ENCODE measurements at regions not wholly inside any gene's neighbourhood (a gene's known extent, or its start where the extent isn't known, plus 50 kb on each side); places are given as distances from the start of the nearest gene placed in this dataset.

DNA sequence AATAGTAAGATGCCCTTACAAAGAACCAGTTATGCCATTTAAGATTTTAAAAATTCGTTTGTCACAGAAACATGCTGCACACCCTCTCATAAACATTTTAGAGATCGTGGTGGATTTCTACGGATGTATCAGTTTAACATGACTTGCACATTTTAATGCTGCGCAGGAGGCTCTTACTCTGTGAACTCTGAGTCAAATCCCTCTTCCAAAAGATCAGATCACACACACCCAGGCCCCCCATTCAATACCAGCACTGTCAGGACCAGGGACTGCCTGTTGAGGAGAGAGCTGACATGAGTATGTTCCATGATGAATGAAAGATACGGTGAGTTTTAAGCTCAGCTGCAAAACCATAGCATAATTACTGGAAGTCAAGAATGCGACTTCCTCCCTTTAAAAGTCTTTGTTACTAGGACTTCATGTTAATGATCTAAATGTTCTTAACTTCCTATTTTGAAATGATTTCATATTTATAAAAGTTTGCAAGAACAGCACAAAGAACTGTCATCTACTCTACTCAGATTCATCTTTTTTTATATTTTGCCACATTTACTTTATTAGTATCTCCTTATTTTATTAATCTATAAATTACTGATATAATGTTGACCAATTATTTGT, 500.2 kb downstream of the GLRX3 start:
- DNase-seq: no peak

DNA sequence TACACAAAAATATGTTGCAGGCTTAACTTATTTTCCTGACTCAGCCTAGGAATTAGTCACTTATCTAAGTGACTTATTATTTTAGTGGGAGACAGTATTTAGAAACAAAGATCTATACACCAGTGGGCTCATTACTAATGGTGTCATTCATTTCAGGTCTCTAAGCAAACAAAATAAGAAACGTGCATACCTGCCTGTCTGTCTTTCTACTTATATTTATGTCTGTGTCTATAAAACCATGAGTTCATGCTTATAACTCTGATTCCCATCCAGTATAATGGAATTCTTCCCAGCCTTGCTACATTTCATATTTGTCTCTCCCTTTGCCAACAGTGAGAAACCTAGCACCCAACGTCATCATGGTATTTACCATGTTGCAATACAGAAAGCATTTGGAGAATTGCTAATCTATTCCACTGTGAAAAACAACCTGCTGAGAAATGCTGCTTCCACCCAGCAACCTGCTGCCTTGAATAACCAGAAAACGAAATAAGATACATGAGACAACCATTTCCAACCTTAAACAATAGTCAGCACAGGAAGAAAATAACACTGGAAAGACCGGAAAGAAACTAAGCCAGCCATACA, 501.0 kb downstream of the GLRX3 start:
- DNase-seq: no peak

DNA sequence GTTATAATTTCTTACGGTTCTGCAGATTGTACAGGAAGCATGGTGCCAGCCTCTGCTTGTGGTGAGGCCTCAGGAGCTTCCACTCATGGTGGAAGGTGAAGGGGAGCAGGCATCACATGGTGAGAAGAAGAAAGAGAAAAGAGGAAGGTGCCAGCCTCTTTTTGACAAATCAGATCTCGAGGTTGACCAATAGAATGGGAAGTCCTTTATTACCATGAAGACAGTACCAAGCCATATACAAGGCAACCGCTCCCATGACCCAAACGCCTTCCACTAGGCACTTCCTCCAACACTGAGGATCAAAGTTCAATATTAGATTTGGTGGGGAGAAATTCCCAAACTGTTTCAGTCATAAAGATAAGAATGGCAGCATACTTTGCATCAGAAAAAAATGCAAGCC, 502.8 kb downstream of the GLRX3 start:
- no peak for DNase-seq

DNA sequence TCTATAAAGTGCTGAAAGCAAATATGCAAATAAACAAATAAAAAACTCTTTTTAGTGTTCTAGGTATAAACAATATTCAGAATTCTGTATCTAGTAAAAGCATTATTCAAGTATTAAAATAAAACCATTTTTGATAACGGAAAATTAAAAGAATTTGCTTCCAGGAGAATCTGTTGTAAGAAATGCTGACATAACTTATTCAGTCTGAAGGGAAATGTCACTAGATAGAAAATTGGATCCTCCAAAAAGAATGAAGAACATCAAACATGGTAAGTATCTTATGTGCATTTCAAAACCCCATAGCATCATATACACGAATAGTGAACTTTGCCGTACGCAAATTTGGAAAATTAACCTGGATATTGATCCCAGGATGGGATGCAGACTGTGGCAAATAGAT, 506.7 kb downstream of the GLRX3 start:
- no peak for DNase-seq

DNA sequence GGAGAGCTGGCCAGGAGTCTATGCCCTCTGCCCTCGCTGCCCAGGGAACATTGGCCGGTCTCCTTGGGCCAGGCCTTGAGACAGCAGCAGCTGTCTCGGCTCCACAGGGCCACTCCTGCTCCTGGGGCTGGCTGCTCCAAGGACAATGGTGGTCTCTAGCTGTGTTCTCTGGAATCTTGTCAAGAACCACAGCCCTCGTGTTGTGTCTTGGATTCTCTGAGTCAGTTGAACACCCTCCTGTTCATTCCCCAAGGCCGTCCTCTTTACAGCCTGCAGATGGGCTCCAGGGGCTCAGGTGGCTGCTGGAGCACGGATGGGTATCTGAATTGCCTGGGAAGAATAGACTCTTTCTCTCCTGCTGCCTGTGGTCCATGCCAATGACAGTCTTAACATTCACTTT, 511.1 kb downstream of the GLRX3 start:
- DNase-seq: no peak

DNA sequence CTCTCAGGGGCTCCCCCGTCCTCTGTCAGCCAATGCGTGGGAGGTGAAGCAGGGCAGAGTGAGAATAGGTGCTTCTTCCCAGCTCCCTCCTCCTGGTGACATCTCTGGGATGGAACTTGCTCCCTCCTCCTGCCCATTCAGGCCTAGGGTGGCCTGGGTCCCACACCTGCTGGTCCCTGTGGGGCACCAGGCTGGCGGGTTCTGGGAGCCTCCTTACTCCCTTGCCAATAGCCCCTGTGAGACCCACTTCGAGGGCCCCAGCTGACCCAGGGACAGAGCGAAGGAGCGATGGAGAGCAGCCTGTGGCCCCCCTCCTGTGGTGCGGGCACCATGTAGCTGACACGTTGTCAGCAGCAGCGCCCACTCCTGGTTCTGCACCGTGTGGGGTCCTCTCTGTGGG, 512.6 kb downstream of the GLRX3 start:
- DNase-seq: no peak

DNA sequence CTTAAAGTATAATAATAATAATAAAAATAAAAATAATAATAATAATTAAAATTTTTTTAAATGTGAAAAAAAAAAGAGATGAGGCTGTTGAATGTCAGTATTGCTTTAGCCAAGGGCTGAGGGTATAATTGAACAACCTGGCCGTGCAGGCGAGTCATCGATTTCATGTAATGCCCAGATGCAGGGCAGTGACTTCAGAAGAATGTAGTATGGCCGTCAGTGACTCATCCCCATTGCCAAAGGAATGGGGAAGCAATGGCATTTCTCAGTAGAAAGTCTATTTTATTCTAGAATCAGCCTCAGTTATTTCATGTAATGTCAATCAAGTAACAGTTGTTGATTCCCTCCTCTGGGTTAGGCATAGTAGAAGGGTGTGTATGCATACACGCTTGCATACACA, 516.4 kb downstream of the GLRX3 start:
- no peak for DNase-seq

DNA sequence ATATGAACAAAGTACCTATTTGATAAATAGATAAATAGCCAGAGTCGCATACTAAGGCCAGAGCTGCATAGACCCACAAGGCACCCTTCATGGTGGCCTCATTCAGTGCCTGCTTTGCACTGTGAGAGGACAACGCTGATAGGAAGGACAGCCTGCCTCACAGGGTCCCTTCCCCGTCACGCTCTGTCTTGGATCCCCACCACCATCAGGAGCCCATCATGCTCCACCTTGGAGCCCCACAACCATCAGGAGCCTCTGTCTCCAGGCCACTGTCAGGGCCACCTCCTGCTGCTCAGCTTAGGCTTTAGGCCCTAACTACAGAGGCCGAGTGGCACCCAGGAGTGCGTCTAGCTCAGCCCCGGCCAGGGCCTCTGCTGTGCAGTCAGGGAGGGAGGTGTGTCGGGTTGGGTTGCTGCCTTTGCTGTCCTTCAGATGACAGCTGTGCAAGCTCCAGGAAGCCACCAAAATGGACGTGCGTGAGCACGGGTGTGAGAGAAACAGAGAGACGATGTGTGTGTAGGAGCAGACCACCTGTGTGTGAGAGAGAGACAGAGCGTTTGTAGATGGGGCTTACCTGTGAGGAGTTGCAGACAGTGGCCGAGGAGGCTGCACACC, 516.9 kb downstream of the GLRX3 start:
- no peak for DNase-seq

DNA sequence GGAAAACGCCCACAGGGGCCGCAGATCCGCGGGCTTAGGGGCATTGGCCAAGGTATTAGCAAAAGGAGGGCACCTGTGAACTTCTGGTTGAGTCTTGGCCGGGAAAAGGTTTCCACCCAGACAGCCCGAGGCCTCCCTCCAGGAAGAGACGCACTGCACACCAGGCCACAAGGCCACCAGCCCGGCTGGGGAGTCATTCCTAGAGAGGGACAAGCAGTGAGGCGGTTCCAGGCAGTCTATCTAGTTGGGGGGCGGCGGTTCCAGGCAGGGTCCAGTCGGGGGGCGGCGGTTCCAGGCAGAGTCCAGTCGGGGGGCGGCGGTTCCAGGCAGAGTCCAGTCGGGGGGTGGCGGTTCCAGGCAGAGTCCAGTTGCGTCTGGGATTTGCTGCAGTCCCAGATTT, 518.5 kb downstream of the GLRX3 start:
- DNase-seq: no peak

DNA sequence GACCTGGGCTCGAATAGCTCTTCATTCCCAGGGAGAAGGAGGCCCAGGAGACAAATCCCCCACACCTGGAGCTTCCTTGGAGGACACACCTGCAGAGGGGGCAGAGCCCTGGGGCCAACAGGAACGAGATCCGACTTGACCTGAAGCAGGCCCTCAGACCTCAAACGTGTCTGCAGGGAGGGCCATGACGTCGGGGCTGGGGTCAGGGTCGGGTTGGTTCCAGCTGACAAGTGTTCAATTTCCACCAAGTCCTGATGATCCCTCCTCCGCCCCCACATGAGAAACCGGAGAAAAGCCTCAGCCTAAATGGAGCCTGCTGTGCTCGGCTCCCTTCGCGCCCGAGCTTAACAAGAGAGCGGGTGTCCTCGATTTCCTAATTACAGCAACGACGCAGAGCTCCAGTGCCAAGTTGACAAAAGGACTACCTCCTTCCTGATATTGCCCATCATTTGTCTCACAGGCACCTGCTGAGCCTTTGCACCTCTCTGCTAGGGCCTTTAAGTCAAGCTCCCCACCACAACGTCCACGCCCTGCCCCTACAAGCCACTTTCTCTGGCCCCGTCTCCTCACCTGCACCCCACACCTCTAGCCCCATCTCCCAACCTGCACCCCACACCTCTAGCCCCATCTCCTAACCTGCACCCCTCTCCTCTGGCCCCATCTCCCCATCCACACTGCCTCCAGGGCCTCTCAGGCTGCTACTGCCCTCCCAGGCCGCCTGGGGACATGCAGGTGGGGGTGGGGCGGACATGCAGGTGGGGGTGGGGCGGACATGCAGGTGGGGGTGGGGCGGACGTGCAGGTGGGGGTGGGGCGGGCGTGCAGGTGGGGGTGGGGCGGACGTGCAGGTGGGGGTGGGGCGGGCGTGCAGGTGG, 519.4 kb downstream of the GLRX3 start:
- no peak for DNase-seq

DNA sequence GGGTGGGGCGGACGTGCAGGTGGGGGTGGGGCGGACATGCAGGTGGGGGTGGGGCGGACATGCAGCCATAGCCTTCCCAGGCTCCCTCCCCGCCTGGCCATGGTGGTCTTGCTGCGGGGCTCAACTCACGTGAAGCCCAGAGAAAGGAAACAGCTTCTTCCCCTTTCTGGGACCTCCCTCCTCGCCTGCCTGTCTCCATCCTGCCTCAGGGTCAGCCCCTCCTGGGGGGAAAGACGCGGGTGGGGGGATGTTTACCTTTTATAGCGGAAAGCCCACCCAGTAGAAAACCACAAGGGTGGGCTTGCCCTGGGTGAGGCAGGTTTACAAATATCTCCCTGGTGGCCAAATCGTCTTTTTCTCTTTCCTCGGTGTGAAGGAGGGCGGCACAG, 520.0 kb downstream of the GLRX3 start:
- no peak for DNase-seq

DNA sequence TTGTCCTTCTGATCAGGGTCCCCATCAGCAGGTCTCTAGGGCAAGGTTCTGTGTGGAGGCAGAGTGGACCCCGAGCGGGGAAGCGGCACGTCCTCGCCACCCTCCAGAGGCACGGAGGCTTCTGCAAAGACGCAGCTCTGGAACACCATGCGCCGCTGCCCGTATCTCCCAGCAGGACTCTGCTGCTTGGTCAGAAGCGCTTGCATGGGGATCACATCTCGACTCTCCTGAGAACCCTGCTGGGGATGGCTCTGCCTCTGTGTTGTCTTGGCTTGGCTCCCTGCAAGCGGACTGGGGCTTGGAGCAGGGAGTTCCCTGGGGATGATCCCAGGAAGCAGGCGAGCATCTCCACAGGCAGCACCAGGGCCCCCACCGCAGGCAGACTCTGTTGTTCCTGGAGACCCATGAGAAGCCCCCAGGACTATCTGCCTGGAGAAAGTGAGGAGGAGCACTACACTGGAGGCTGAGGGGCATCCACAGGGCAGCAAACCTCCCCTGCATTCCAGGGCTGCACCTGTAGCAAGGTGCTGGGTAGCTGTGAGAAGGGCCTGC, 520.5 kb downstream of the GLRX3 start:
- DNase-seq: no peak

DNA sequence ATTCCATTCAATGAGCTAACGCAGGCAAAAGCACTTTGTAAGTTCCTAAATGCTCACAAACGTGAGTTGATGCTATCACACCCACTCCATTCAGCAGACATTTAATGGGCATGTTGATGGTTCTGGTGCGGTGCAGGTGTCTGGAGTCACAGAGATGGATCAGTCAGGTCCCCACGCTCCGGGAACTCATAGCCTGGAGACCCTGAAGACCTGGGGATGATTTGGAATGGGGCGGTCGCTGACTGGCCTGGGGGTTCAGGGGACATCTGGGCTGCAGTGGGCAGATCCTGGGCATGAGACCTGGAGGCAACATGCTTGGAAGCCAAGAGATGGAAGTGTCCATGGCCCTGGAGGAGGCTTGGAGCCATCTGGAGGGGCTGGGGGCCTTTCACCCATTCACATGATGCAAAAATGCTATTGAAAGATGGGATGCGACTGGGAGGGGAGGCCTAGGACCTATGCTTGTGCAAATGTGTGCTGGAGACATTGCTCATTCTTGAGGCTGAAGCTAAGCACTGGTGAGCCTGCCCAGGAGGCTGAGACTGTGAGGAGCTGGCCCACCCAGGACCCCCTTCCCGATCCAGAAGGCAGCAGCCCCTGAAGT, 522.6 kb downstream of the GLRX3 start:
- DNase-seq: no peak

DNA sequence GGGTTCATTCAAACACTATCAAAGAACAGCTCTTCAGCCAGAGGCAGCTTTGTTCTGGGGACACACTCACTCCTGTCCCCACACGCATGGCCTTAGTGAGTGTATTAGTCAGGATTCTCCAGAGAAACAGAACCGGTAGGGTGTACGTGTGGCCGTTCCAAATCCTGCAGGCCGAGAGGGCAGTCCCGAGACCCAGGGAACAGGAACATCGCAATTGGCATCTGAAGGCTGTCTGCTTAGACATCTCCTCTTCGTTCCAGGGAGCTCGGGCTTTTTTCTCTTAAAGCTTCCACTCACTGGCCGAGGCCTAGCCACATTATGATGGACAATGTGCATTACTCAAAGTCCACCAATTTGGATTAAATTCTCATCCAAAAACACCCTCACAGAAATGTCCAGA, 523.3 kb downstream of the GLRX3 start:
- DNase-seq: no peak

DNA sequence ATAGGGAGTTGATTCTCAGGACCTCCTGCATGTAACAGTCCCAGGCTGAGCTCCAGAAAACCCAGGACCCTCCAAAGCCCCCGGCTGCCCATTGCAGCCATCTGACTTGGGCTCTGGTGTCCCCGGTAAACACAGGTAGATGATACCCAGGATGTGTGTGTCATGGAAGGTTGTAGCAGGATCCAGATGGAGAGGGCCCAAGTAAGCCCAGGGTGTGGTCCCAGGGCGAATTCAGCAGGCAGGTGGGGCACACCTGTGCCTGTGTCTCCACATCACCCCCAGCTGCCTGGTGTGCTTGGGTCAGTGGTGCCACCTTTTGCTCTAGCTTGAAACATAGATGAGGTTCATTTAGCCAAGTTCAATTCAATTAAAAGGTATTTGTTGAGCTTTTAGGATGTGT, 524.1 kb downstream of the GLRX3 start:
- DNase-seq: no peak

DNA sequence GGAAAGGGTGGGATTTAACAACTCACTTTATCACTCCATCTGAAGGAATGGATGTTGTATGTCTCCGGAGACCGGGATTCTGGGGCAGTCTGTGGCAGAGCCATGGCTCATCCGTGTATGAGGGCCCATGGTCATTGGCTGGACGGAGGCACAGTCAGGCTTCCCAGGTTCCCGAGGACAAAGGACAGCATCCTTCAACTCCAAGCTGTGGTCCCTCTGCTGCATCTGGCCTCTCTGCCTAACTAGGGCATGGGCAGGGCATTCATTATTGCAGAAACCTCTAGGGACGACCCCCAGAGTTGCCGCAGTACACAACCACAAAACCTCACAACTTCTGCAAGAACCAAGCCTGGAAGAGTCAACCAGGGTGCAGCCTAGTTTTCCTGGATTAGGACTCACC, 525.2 kb downstream of the GLRX3 start:
- DNase-seq: no peak

DNA sequence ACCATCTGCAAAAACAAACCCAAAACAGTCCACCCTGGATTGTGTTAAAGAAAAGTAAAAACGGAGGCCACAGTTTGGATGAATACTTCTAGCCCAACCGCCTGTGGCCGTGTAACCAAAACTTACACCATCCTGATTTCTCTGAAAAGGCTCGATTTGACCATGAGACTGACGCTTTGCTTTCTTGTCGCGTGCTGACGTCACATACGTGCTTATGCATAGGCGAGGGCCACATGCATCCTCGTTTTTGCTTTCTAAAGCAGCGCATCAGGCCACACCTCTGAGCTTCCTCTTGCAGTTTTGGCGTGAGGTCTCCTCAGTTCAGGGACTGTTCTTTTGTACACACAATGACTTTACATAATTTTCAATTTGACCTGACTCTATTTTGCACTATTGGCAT, 526.6 kb downstream of the GLRX3 start:
- no peak for DNase-seq

DNA sequence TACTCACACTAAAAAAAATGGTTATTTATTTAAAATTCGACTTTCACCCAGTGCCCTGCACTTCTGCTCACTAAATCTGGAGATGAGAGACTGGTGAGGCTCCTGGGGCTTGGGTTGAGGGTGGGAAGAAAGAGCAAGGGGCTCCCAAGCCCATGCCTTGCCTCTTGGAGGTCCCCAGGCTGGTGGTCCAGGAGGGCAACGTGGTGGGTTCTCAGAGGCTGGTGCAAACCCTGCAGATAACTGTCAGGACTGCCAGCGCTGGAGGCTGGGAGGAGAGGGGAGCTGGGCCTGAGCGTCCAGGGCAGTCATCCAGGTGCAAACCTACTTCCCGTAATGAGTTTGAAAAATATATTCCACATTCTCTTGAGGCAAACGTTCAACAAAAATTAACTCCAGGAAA, 528.3 kb downstream of the GLRX3 start:
- no peak for DNase-seq

DNA sequence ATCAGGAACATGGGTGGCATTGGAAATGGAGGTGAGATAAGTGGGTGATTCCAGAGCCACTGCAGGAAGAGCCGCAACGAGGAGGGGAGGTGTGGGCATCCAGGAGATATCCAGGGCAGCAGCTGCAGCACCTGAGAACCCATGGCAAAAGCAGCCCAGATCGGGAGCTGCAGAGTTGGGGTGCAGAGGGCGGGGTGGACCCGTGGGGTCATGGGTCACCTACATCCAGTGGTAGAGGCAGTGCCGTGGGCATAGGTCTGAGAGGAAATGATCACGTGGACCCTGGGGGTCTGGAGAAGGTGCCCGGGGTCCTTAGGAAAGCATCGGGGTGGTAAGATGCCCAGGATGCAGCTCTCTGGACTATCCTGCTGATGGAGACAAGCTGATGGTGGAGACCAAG, 530.0 kb downstream of the GLRX3 start:
- DNase-seq: no peak

DNA sequence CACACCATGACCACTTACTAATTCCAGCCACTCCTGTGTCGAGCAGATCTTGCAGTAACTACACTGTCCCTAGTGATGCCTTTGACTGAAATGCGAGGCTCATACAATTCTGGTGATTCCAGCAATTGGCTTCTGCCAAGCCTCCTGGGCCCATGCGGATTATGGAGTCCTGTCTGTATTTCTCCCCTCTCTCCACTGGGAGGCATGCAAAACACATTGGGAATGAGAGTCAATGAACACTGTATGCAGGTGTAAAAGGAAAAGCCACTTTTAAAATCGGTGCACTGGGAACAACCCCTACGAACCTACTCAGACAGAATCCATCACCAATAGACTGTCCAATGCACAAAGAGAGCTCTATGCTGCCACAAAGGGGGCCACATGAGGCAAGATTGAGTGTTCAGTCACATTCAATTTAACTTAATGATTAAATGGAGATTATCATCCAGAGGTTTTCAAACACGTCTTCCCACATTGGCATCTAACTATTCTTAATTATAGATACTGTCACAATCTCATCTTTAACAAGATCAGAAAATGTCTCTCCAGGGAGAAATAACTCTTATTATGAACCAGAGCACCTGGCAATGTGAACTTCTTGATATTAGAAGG, 550.6 kb downstream of the GLRX3 start:
- DNase-seq: no peak

DNA sequence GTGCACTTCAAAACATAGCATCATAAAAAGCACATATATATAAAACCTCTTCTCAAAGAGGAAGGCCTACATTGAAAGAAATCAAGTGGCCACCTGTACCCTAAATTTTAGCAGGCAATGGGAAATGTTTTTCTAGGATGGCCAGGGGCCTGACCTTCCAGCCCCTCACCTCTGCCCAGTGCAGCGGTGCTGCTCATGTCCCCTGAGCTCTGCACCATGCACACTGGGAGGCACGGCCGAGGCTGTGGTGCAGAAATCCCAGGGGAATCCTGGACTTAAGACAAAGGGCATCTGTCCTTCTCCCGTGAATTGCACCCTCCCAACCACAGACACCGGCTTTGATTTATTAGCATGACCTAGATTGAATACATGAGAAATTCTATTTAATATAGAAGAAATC, 551.4 kb downstream of the GLRX3 start:
- DNase-seq: no peak

DNA sequence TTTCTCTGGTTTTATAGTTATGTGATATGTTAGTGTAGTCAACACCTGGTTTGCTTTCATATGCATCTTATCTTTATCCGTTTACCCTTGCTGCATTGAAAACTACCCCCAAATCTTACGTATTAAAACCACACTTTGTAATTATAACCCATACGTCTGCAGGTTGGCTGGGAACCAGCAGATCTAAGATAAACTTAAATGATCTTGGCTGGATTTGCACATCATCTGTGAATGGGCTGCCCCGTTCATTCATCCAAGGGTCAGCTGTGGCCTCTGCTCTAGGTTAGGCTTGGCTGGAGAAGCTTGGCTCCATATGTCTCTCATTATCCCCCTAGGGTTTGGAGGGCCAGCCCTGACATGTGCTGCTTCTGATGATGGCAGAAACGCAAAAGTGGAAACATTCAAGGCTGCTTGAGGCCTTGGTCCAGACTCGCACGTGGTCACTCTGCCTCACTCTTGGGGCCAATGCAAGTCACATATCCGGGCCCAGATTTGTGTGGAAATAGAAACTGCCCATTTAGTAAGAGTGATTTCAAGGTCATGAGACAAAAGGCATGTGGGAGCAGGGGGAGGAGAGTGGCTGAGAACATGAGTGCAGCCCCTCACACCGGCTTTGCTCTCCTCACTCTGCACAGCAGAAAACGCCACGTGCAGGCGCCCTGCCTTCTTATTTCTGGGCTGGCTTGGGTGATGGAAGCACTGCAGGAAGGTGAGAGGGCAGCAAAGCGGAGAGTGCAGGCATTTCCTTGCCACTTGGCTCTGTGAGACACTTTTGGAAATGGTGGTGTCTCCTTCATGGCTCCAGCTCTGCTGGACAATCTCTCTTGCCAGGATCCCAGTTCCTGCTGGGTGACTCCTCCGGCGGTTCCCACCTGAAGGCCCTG, 553.8 kb downstream of the GLRX3 start:
- DNase-seq: no peak
